ENCODE measurements at regions not wholly inside any gene's neighbourhood (a gene's known extent, or its start where the extent isn't known, plus 50 kb on each side); places are given as distances from the start of the nearest gene placed in this dataset.

DNA sequence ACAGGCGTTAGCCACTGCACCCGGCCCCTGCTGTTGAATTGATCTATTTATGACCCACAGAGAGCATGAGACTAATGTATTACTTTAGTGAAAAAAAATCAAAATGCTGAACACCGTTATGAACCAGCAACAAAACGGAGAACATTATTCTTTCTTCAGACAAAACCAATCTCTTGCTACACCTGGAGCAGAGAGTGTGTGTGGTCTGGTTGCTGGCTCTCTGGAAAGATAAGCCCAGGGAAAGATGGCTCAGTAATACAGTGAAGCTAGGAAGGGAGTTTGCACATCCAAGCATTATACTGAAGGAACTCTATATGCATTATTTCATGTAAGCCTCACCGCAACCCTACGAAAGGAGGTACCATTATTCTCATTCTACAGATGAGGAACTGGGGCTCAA lies 117.0 kb downstream of the GLUL start:
- TF ChIP-seq POLR2A (IDR thresholded peaks at IDR 0.05) = no peak
- TF ChIP-seq, protein P1, sequence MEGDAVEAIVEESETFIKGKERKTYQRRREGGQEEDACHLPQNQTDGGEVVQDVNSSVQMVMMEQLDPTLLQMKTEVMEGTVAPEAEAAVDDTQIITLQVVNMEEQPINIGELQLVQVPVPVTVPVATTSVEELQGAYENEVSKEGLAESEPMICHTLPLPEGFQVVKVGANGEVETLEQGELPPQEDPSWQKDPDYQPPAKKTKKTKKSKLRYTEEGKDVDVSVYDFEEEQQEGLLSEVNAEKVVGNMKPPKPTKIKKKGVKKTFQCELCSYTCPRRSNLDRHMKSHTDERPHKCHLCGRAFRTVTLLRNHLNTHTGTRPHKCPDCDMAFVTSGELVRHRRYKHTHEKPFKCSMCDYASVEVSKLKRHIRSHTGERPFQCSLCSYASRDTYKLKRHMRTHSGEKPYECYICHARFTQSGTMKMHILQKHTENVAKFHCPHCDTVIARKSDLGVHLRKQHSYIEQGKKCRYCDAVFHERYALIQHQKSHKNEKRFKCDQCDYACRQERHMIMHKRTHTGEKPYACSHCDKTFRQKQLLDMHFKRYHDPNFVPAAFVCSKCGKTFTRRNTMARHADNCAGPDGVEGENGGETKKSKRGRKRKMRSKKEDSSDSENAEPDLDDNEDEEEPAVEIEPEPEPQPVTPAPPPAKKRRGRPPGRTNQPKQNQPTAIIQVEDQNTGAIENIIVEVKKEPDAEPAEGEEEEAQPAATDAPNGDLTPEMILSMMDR (IDR thresholded peaks at IDR 0.05) = no peak

Data from Peyer's patch (tissue), 4 donors.